Right renal cortex interstitium (tissue), 3 donors: ENCODE measurements at regions not wholly inside any gene's neighbourhood (a gene's known extent, or its start where the extent isn't known, plus 50 kb on each side); places are given as distances from the start of the nearest gene placed in this dataset.
"Not testable (repeated sequence)": the region's sequence is repeated elsewhere in the genome, so short reads cannot be mapped to it uniquely, and the experiment has no call there.

Source experiments
- DNase-seq, 3 donors: peaks; one replicate each; pipeline ENCODE4 v3.0.0-alpha.2; 2013; ENCODE audit warnings: low read depth in 3 of 3, low spot score in 2 of 3

DNA sequence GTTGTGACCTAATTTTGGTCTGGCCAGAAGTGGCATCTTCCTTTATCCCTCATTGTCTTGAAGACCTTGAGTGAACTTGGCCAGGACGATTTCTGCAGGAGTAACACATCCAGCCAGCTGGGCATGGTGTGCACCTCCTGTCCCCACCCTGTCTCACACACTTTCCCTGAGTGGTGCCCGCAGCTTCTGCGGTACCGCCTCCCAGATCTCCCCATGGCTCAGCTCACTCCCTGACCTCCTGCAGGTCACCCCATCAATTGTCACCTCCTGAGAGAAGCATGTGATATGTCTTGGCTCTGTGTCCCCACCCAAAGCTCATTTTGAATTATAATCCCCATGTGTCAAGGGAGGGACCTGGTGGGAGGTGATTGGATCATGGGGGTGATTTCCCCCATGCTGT, 50.2 kb upstream of the TP53I11 start:
- no peak for DNase-seq

DNA sequence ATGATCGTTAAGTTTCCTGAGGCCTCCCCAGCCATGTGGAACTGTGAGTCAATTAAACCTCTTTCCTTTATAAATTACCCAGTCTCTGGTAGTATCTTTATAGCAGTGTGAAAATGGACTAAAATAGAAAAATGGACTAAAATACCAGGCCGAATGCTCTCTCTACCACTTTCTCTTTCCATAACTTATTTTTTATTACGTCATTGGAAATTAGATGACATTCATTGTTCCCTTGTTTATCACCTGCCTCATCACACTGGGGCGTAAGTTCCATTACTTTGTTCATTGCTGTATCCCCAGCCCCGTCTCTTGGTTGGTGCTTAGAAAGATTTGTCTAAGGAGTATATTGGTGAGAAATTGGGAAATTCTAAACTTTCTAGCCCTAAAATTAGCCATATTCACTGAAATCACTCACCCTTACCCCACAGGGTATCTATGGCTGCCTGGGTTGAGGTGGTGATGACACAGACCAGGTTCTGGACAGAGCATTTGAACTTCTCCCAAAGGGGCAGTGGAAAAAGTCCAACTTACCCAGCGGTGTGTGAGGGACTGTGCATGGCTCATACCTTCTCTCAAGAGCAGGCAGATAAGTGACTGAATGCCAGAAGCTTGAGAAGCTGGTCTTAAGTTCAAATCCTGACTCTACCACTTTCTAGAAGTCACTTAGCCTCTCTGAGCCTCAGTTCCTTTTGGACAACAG, 50.9 kb upstream of the TP53I11 start:
- DNase-seq, result no peak

DNA sequence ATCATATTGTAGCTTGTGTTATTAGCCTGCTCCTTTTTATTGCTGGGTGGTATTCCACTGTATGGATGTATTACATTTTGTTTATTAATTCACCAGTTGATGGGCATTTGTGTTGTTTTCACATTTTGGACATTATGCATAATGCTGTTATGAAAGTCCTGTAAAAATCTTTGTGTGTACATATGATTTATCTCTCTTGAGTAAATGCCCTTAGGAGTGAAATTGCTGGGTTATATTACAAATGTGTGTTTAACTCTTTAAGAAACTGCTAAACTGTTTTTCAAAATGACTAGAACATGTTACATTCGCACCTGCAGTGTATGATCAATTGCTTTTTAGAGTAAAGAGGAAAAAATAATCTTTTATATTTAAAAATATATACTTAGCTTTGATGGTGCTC, 54.4 kb upstream of the TP53I11 start:
- DNase-seq, result no peak

DNA sequence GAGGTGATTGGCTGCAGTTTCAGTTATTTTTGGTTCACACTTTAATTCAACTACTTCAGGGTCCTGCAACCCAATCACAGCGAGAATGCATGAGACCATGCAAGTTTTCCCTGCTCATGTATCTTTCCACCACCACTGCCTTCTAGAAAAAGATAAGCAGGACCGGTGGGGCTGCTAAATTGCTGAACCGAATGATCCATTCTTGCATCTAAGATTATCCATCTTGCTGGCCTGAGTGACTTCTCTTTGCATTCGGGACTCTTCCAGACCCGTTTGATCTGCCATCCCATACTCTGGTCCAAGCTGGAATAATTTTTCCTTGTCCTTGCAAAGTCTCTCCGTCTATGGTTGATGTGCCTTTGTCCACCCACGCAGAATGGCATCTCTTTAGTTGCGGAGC, 56.3 kb upstream of the TP53I11 start:
- no peak for DNase-seq

DNA sequence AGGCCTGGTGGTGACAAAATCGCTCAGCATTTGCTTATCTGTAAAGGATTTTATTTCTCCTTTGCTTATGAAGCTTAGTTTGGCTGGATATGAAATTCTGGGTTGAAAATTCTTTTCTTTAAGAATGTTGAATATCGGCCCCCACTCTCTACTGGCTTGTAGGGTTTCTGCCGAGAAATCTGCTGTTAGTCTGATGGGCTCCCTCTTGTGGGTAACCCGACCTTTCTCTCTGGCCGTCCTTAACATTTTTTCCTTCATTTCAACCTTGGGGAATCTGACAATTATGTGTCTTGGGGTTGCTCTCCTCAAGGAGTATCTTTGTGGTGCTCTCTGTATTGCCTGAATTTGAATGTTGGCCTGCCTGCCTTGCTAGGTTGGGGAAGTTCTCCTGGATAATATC, 65.3 kb upstream of the TP53I11 start:
- not testable (repeated sequence) for DNase-seq

DNA sequence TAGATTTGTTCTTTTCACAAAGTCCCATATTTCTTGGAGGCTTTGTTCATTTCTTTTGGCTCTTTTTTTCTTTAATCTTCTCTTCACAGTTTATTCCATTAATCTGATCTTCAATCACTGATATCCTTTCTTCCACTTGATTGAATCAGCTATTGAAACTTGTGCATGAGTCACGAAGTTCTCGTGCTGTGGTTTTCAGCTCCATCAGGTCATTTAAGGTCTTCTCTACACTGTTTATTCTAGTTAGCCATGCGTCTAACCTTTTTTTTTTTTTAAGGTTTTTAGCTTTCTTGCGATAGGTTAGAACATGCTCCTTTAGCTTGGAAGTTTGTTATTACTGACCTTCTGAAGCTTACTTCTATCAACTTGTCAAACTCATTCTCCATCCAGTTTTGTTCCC, 65.8 kb upstream of the TP53I11 start:
- not testable (repeated sequence) for DNase-seq

DNA sequence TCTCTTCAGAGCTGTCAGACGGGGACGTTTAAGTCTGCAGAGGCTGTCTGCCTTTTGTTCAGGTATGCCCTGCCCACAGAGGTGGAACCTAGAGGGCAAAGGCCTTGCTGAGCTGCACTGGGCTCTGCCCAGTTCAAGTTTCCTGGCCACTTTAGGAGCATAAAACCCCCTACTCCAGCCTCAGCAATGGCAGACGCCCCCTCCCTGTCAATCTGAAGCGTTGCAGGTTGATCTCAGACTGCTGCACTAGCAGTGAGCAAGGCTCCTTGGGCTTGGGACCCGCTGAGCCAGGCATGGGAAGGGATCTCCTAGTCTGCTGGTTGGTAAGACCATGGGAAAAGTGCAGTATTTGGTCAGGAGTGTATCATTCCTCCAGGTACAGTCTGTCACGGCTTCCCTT, 66.6 kb upstream of the TP53I11 start:
- DNase-seq, result no peak

DNA sequence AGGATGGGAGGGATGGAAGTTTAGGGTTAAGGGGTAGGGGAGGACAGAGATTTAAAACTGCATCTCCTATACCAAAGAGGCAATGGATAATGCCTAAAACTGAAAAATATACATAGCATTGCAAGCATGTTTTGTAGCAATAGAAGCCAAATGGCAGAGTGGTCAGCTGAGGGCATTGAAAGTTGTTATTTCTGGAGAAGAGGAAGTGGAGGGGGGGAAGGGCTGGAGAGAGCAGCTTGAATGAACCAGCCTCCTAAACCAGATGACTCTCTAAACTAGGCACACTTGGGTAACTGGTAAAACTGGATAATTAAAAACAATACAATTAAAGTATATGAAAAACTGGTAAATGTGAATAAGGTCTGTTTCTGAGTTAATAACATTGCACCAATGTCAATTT, 70.3 kb upstream of the TP53I11 start:
- DNase-seq, result no peak

DNA sequence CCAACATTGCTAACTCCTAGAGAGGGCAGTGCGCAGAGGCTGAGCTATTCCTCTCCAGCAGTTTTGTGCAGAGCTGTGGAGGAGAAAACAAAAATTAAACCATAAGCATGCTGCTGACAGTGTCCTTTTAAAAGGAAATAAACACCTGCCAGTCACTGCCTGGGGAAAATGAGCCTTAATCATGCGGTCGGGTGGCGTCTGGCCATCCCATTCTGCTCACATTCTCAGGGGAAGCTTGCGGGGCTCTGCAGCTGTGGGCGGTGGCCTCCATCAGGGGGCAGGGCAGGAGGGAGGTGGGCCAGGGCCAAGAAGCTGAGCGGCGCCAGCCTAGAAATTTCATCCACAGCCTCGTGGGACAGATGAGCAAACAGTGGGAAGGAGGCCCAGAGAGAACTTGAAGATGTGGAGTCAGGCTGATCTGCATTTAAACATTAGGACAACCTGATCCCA, 71.0 kb upstream of the TP53I11 start:
- DNase-seq, result no peak

DNA sequence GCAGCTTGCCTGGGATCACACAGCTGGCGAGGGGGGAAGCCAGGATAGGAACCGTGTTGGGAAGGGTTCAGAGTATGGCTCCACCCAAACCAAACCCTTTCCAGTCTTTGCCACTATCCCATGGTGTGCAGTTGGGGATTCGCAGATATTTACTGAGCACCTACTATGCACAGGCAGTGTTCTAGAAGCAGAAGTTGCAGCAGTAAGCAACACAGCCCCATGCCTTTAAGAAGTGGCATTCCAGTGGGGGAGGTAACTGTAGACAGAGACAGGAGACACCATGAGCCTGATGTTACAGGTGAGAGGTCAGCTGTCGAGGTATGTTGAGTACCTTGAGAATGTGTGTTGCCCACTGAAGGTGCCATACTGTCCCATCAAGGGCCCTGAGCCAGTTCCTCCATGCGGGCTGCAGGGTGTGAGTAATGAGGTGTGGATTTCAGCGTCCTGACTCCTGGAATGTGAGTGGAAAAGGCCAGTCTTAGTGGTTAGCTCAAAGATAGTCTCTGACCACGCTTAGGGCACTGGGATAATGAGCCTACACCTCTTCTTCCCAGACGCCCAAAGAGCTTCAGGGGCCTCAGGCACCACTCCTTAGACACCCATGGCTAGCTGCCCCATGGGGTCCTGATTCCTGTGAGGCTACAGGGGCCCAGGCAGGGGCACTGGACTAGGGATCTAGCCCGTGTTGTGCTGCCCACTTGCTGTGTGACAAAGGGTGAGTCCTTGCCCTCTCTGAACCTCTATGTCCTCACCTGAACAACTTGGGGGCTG, 71.8 kb upstream of the TP53I11 start:
- no peak for DNase-seq

DNA sequence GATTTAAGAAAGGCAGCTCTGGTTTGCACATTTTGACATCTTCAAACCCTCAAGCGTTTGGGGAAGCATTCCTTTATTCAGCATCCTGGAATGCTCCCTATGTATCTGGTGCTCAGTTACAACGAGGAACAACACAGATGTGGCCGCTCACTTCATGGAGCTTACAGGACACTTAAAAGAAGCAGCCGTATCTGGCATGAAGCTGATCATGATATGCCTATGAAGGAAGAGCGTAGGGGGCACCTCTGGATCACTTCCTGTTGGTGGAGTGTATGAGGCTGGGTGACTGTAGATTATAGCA, 72.3 kb upstream of the TP53I11 start:
- no peak for DNase-seq

DNA sequence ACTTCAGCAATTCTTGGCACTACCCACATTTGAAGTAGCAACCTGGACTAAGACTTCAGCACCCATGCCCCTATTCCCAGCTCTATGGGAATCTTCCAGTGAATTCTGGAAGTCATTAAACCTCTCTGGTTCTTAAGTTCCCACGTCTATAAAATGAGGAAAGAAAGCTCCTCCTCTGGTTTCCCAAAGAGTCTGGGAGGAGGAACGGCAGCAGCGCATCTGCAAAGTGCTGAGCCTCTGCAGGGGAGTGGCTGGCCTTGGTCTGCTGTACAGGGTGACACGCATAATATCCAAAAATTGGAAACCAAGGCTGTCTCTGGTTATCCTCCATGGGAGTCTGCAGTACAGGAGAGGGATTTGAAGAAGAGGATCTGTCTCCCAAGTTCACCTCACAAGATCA, 73.6 kb upstream of the TP53I11 start:
- no peak for DNase-seq

DNA sequence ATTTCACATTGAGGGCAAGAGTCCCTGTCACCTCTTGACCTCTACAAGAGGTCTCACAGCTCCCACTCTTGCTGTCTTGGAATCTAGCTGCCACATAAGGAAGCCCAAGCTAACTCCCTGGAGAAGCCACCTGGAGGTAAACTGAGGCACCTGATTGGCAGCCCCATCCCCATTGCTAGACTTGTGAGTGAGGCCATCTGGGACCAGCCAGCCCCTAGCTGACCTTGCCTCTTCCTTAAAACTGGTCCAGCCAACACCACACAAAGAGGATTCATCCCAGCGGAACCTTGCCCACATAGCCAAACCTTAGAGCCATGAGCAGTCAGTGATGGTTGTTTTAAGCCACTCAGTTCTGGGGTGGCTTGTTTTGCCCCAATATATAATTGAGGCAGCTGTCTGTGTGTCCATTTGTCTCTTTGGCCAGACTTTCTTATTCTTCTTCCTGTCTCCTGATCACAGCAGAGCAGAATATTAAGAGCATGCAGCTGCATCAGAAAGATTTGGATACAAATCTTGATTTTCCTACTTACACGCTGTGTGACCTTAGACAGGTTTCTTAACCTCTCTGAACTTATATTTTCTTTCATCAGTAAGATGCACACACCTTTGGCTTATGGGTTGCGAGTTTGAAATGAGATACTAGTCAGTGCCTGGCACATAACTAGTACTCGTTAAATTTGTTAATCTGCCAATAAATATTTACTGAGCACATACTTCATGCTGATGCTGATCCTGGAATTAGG, 74.3 kb upstream of the TP53I11 start:
- DNase-seq, result no peak

DNA sequence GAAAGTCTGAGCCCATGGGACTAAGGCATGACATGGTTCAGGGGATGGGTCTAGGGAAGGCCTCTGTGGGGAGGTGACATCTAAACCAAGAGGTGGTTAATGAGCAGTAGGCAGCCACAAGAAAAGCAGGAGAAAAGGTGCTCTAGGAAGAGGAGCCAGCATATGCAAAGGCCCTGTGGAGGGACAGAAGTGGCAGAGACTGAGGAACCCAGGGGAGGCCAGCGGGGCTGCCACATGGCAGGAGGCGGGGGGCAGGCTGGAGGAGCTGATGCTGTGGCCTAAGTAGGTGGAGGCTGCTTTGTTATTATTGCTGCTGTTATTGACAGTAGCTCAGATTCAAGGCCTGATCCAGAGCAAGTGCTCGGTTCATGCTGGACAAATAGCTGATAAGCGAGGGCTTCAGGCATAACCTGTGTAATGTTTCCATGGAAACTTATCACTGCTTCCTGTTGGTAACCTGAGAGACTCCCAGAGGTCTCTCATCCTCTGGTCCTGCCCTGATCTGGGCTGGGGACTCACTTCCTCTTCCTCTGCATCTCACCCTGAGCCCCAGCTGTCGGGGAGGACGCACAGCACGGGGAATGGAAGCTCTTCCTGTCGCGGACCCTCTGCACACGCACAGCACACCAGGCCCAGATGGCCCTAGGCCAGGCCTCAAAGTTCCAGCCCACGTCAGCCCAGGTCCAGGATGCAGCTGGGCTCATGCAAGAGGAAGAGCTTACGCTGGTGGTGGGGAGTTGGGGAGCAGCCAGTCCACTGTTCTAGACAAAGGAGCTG, 75.2 kb upstream of the TP53I11 start:
- peak in 1 of 3 donors; percentile 23 for DNase-seq

DNA sequence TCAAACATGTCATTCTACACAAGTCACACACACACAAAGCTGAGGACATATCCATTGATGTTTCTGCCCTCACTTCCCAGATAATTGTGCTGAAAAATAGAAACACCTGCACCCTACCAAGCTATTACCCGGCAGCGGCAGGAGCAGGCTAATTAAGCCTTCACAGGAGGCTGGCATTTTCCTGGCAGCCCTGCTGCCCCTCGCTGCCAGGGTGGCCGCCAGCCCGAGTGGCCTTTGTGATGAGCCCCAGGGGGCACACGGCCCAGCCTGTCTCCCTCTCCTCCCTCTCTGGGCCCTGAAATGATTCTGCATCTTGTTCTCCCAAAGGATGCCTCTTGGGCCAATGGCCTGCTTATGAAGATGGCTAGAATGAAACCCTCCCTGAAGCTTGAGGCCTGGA, 76.2 kb upstream of the TP53I11 start:
- DNase-seq, result no peak

DNA sequence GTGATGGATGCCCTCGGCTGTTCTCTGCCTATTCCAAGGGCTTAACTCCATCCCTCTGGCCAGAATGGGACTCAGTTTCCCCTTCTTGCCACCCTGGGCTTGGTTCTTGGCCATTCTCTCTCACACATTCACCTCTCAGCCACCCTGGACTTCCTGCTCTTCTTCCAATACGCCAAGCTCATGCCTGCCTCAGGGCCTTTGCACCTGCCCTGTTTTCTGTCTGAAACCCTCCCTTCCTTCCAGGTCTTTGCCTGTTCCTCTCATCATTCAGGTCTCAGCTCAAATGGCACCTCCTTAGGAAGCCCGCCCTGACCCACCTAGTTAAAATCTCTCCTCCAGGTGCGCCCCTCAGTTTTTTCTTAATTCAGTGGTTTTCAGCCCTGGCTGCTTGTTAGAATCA, 76.6 kb upstream of the TP53I11 start:
- no peak for DNase-seq

DNA sequence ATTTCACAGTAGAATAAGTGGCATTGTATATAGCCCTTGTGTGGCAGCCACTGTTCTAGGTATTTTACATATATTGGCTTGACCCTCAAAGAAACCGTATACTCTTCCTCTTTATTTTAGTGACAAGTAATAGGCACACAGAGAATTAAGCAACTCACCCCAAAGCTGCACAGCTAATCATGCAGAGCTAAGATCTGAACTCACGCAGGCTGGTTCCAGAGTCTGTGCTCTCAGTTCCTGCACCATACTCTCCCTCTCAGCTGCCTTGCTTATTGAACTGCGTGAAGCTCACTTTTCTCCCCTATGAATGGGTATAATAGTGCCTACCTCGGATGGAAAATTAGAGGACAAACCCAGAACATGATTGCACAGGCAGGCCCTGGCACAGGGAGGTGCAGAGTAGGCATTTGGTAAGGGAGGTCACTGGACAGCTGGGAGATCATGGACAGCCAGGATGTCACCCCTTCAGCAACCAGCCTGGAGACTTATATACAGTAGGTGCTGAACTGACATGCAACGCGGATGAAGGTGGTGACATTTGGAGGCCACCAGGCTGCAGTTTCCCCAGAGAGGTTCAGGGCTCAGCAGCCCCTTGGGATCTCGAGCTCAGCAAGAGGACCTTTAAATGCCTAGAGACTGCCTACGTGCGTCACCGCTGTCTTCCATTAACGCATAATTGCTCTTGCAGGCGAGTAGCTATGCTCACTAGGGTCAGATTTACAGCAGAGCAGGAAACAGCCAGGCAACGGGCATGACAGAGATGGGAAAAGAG, 78.4 kb upstream of the TP53I11 start:
- no peak for DNase-seq

DNA sequence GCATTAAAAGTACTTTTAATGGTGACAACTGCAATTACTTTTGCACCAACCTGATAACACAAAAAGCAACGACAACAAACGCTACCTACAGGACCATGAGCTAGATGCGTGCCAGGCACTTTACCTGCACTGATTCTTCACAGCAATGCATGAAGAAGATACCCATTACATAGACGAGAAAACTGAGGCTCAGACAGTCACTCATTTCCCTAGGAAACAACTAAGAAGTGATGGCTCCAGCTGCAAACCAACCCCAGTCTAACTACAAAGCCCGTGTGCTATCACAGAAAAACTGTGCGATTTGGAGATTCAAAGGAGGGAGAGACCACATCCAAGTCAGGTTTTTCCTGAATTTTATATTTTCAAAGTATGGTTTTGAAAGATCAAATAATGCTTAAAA, 80.1 kb upstream of the TP53I11 start:
- no peak for DNase-seq

DNA sequence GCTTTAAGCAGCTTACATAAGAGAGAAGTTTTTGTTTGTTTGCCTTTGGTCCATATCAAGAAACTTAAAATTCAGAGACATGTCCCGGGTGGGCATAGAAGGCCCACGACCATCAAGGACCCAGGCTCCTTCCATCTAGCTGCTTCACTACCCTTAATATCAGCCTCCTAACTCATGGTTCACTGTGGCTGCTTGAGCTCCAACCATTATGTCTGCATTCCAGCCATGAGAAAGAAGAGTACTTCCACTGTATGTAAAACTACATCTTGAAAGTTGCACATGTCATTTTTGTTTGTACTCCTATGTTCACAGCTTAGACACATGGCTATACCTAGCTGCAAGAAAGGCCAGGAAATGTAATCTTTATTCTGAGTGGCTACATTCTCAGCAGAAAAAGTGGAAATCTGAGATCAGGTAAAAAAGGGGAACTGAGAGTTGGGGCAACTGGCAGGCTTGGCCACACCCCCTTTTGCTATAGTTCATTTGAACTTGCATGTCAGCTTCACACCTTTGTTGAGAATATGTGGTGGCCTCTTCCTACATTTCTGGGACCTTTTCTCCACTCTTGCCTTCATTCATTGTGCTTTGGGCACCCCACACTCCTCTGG, 81.3 kb upstream of the TP53I11 start:
- no peak for DNase-seq

DNA sequence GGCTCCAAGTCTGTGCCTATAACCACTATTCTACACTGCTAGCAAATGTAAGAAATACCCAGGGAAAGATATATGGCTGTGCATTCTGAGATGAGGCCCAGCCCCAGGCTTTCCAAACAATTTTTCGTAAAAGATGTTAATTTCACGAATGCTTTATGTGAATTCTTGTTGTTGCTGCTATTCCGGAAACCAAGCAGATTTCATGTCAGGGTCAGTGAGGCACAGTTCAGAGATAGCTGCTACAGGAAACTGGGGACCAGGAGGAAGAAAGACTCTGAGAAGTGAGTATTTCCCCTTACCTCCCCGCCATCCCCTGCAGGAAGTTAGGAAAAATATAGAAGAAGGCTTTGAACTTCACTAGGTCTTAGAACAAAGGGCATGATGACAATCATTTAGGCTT, 84.7 kb upstream of the TP53I11 start:
- no peak for DNase-seq
